Astrocyte of the spinal cord (primary cell): ENCODE measurements at regions not wholly inside any gene's neighbourhood (a gene's known extent, or its start where the extent isn't known, plus 50 kb on each side); places are given as distances from the start of the nearest gene placed in this dataset.

Source experiments
- DNase-seq: peaks from one replicate; pipeline ENCODE4 v3.0.0; 2011; ENCODE audit warnings: low read depth, low spot score
- H3K4me3 ChIP-seq: 2 replicates; pipeline ENCODE4 v1.5.1; 2011; ENCODE audit warnings: low read depth, mild to moderate bottlenecking, low read length, moderate library complexity
- in situ Hi-C: cut with HindIII; loops from 2 replicates; pipeline ENCODE4 v1.10.0; 2017; ENCODE audit warnings: low sequenced_read_pairs
- TF ChIP-seq, protein P1 (sequence below): IDR thresholded peaks from 2 replicates; pipeline ENCODE4 v1.5.1; 2012; ENCODE audit warnings: low read depth, mild to moderate bottlenecking, low read length, inconsistent platforms

DNA sequence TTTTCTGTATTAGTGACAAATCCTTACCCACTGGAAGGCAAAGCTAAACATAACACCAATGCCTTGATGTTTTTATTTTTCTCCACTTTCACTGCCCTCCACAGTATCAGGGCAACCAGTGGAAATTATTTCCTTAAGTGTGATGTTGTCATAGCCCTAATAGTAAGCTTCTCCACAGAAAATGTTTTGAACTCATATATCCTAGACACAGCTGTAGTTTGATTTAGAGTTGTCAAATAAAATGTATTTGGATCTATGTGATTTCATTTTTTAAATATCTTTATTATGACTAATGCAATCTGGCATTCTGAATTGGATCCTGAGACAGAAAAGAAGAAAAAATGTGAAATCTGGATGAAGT is 70.9 kb upstream of the UFL1 start:
- DNase-seq, result no peak
- H3K4me3 ChIP-seq, result no peak overlapping the region
- in situ Hi-C loops, result no loop called here
- TF ChIP-seq, protein P1, sequence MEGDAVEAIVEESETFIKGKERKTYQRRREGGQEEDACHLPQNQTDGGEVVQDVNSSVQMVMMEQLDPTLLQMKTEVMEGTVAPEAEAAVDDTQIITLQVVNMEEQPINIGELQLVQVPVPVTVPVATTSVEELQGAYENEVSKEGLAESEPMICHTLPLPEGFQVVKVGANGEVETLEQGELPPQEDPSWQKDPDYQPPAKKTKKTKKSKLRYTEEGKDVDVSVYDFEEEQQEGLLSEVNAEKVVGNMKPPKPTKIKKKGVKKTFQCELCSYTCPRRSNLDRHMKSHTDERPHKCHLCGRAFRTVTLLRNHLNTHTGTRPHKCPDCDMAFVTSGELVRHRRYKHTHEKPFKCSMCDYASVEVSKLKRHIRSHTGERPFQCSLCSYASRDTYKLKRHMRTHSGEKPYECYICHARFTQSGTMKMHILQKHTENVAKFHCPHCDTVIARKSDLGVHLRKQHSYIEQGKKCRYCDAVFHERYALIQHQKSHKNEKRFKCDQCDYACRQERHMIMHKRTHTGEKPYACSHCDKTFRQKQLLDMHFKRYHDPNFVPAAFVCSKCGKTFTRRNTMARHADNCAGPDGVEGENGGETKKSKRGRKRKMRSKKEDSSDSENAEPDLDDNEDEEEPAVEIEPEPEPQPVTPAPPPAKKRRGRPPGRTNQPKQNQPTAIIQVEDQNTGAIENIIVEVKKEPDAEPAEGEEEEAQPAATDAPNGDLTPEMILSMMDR, result no peak

DNA sequence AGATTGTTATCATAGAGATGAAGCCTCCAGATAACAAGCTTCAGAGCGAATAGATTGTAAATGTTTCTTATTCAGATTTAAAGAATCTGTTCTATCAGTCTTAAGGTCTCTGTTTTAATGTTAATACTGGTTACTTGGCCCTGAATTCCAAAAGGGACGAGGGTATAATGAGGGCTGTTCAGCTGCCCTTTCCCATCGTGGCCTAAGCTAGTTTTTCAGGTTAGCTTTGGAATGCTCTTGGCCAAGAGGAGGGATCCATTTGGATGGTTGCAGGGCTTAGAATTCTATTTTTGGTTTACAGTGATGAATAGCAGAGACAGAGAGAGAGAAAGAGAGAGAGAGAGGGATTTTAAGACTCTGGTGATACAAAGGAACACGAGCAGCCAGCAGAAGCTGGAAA is 62.8 kb upstream of the UFL1 start:
- DNase-seq, result no peak
- in situ Hi-C loops, result no loop called here
- no peak overlapping the region for H3K4me3 ChIP-seq
- TF ChIP-seq, protein P1, result no peak

DNA sequence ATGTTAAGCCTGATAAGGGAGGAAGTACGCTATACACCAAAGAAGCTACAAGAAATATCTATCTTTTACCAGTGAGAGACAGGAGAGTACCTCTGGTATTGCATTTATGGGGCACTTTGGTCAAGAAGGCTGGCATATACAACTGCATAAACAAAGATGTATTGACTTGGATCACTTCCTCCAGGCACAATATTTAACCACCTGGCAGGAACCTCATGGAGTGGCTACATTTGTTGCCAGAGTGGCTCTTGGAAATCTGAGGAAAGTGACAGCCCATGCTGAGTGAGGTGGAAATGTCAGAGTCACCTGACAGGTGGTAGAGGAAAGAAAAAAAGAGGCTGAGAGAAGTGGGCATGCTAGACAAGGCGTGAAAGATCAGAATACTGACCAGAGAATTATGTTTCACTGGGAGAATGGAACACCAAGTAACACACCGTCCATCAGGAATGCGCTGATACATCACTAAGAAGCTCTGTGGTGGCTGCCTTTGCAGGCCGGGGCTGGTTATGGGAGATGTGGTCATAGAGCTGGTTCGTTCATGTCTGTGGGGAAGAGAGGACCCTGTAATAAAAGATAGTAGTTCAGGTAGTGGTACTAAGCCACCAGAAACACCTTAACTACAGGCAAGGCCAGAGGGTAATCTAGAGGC is 61.4 kb upstream of the UFL1 start:
- TF ChIP-seq, protein P1, result no peak
- in situ Hi-C loops, result no loop called here
- H3K4me3 ChIP-seq, result no peak overlapping the region
- no peak for DNase-seq

DNA sequence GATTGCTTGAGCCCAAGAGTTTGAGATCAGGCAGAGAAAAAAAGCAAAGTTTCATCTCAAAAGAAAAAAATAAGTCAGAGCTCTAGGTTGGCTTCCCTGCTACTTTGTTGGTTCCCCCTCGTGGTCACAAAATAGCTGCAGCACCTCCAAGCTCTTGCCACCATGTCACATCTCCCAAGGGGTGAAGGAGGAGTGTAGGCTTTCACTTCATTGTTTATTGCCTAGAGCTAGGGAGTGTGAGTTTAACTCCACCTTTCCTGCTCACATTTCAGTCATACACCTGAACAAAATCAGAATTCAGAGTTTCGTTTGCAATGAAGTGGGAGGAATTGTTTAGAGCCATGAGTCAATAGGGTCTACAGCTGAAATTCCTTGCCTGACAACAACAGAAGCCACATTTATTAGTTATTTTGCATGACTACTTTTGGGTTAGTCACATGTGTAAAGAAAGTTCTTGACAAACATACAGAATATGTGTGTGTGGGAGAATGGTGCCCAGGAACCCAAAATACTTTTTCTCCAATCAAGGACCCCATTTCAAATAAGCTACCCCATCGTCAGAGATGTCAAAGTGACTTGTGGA is 56.2 kb upstream of the UFL1 start:
- no peak for DNase-seq
- in situ Hi-C loops, result no loop called here
- H3K4me3 ChIP-seq, result no peak overlapping the region
- TF ChIP-seq, protein P1, result no peak

DNA sequence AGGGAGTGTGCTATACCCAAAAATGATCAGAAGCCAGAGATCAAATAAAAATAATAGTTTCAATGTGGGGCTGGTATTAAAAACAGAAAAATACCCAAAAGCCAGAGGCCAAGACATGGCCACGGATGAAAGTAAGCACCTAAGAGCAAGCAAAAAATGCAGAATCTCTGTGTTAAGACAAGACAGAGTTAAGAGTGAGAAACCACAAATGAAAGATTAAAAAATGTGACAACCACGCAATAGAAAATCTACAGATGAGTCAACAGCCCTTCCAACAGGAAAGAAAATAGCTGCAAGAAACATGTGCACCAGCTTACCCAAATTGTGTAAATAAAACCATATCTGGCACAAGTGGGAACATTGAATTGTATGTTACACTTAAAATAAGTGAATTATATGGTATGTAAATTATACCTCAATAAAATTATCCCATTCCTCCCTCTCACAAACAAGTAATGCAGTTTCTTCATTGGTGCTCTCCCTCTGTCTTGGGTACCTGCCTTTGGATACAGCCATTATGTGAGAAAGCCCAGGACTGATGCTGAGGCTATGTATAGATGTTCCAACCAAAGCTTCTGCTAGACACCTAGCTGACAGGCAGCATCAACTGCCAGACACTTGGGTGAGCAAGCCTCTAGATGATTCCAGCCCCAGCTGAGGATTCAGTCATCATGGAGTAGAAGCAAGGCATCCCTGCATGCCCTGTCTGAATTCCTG is 55.3 kb upstream of the UFL1 start:
- in situ Hi-C loops, result no loop called here
- TF ChIP-seq, protein P1, result no peak
- DNase-seq, result no peak
- H3K4me3 ChIP-seq, result no peak overlapping the region

DNA sequence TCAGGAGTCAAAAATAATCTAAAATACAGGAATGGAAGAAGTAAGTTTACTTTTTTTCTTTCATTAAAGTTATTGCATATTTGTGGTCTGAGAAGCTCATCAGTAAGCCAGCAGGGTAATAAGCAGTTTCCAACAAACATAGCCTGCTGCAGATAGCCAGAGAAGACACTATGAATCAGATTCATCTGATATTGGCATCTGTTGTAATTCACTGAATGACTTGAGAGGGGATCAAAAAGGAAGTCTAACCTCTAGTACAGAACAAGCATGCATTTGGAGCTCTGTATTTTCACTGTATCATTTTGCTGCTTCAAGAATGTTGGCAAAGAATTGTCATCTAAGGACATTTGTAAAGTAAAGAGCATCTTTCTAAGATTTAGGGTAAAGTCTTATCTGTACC is 53.8 kb upstream of the UFL1 start:
- in situ Hi-C loops, result no loop called here
- no peak for DNase-seq
- no peak overlapping the region for H3K4me3 ChIP-seq
- TF ChIP-seq, protein P1, result no peak
